ENCODE measurements at regions not wholly inside any gene's neighbourhood (a gene's known extent, or its start where the extent isn't known, plus 50 kb on each side); places are given as distances from the start of the nearest gene placed in this dataset.

DNA sequence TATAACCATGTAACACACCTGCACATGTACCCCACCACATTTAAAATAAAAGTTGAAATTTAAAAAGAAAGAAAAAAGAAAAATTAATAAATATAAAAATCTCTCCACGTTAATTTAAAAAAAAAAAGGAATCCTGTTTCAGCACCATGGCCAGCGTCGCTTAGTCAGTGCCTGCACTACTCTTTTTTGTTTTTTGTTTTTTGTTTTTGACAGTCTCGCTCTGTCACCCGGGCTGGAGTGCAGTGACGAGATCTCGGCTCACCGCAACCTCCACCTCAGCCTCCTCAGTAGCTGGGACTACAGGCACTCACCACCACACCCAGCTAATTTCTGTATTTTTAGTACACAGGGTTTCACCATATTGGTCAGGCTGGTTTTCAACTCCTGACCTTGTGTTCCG is 835.9 kb downstream of the UQCRFS1 start:
- H3K27ac Mint-ChIP-seq: no peak overlapping the region
- H3K9ac ChIP-seq (ENCODE audit: extremely low read depth, insufficient read length, low read length): no peak overlapping the region
- no peaks in the 10 kb centered on the region for H3K79me2 ChIP-seq (ENCODE audit: insufficient read depth, low read length)
- no peak overlapping the region for H3T11ph ChIP-seq (ENCODE audit: low read length)
- peaks cover 0 to 2% of the 10 kb centered on the region in 2 experiments; a peak in 2 of 5 replicates for H3K9me3 Mint-ChIP-seq
- no peaks in the 10 kb centered on the region for H4K20me1 ChIP-seq (ENCODE audit: control insufficient read depth, insufficient read depth, insufficient read length)
- H3K4me3 Mint-ChIP-seq: no peak overlapping the region
- H3K18ac ChIP-seq (ENCODE audit: insufficient read length, low read depth, low read length): no peak overlapping the region
- no peak overlapping the region for H3K14ac ChIP-seq (ENCODE audit: insufficient read depth, low read length)
- no peak for DNase-seq
- H4K8ac ChIP-seq (replicated peaks; ENCODE audit: insufficient read length, low read depth, low read length): no peak overlapping the region
- no peaks in the 10 kb centered on the region for H3K27me3 ChIP-seq (ENCODE audit: insufficient read depth, low read length)
- H3K4me1 Mint-ChIP-seq: peaks cover 0 to 6% of the 10 kb centered on the region in 2 experiments; a peak in 1 of 4 replicates
- no peak overlapping the region for H2BK15ac ChIP-seq (ENCODE audit: low read depth, low read length)
- H3K36me3 Mint-ChIP-seq (ENCODE audit: insufficient read depth in 1 of 3, low read depth in 3 of 3): no peaks in the 10 kb centered on the region
- no peak overlapping the region for H3K56ac ChIP-seq (ENCODE audit: insufficient read length, low read depth, low read length)
- H3K9me3 ChIP-seq (ENCODE audit: control insufficient read depth, low read depth, low read length): no peaks in the 10 kb centered on the region
- no peak overlapping the region for H3K4me2 ChIP-seq (ENCODE audit: insufficient read depth, insufficient read length, low read length)
- H4K5ac ChIP-seq (ENCODE audit: insufficient read length, low read depth, low read length): no peak overlapping the region
- H3K4ac ChIP-seq (ENCODE audit: low read depth, low read length): no peak overlapping the region
- no peak overlapping the region for H2BK5ac ChIP-seq (ENCODE audit: insufficient read length, low read length)
- no peak overlapping the region for H3K23ac ChIP-seq (ENCODE audit: insufficient read length, low read depth, low read length)
- H2BK12ac ChIP-seq (ENCODE audit: insufficient read length, low read depth, low read length): no peak overlapping the region
- H3K4me1 ChIP-seq (ENCODE audit: insufficient read depth, low read length): no peaks in the 10 kb centered on the region
- H2BK120ac ChIP-seq (ENCODE audit: low read depth, low read length, poor library complexity, severe bottlenecking): no peak overlapping the region
- no peak overlapping the region for H2AFZ ChIP-seq (ENCODE audit: low read length)
- H3K27me3 Mint-ChIP-seq (ENCODE audit: low read depth): no peaks in the 10 kb centered on the region
- H3K23me2 ChIP-seq (ENCODE audit: insufficient read length, low read depth, low read length, poor library complexity, severe bottlenecking): no peaks in the 10 kb centered on the region
- H3K27ac ChIP-seq (ENCODE audit: insufficient read length, low read depth, low read length): no peak overlapping the region
- no peak overlapping the region for H2BK20ac ChIP-seq (ENCODE audit: low read depth, low read length, poor library complexity, severe bottlenecking)
- no CpG with 5 or more reads among the region's 9 CpGs for WGBS (ENCODE audit: extremely low coverage, insufficient read length, low lambda C conversion rate)
- no peaks in the 10 kb centered on the region for H3K79me1 ChIP-seq (ENCODE audit: insufficient read depth, low read depth, low read length, poor library complexity, severe bottlenecking)
- no peak overlapping the region for H4K91ac ChIP-seq (ENCODE audit: insufficient read length, low read depth, low read length)
- TF ChIP-seq, protein P1, sequence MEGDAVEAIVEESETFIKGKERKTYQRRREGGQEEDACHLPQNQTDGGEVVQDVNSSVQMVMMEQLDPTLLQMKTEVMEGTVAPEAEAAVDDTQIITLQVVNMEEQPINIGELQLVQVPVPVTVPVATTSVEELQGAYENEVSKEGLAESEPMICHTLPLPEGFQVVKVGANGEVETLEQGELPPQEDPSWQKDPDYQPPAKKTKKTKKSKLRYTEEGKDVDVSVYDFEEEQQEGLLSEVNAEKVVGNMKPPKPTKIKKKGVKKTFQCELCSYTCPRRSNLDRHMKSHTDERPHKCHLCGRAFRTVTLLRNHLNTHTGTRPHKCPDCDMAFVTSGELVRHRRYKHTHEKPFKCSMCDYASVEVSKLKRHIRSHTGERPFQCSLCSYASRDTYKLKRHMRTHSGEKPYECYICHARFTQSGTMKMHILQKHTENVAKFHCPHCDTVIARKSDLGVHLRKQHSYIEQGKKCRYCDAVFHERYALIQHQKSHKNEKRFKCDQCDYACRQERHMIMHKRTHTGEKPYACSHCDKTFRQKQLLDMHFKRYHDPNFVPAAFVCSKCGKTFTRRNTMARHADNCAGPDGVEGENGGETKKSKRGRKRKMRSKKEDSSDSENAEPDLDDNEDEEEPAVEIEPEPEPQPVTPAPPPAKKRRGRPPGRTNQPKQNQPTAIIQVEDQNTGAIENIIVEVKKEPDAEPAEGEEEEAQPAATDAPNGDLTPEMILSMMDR (conservative IDR thresholded peaks at IDR 0.05): no peak
- no peak overlapping the region for H2AK5ac ChIP-seq (ENCODE audit: insufficient read length, low read length)
